ENCODE measurements at regions not wholly inside any gene's neighbourhood (a gene's known extent, or its start where the extent isn't known, plus 50 kb on each side); places are given as distances from the start of the nearest gene placed in this dataset.
"Not testable (repeated sequence)": the region's sequence is repeated elsewhere in the genome, so short reads cannot be mapped to it uniquely, and the experiment has no call there.

GRCh38 chrX:56343219-56343618 is 111.1 kb downstream of the KLF8 start:
- Histone ChIP-seq H3K4me3 (no peak overlapping the region), H3K4me1 (no peaks in the 10 kb centered on the region), H3K27ac (no peak overlapping the region), H3K9me3 (no peaks in the 10 kb centered on the region), H3K27me3 (no peaks in the 10 kb centered on the region), H3K36me3 (replicated peaks in 1 of 2; ENCODE audit: insufficient read depth in 1 of 2, low read depth in 2 of 2) (no peaks in the 10 kb centered on the region)
- intact Hi-C loops (cut with DNase I), result no loop called here
- ATAC-seq, result no peak
- no peak for TF ChIP-seq CTCF (IDR thresholded peaks at IDR 0.05)
- TF ChIP-seq POLR2A (IDR thresholded peaks at IDR 0.05), result no peak
- 37% methylated on average over 5 of the region's 5 CpGs; no CpG with 5 or more reads in 1 of the 2 donors for WGBS, 2 donors
- no peak for DNase-seq

- WGBS, 2 donors, result 52 to 89% methylated on average over 1 to 4 of the region's 5 CpGs
- ATAC-seq (no peak), DNase-seq (no peak)
- intact Hi-C loops (cut with DNase I), result no loop called here
- Histone ChIP-seq H3K27me3 (no peaks in the 10 kb centered on the region), H3K4me3 (no peak overlapping the region), H3K4me1 (no peaks in the 10 kb centered on the region), H3K9me3 (no peaks in the 10 kb centered on the region), H3K27ac (no peak overlapping the region), H3K36me3 (replicated peaks in 1 of 2; ENCODE audit: insufficient read depth in 1 of 2, low read depth in 2 of 2) (no peaks in the 10 kb centered on the region)
- no peak for TF ChIP-seq CTCF (IDR thresholded peaks at IDR 0.05)
- no peak for TF ChIP-seq POLR2A (IDR thresholded peaks at IDR 0.05)
Observed at GRCh38 chrX:56343664-56344063, 111.5 kb downstream of the KLF8 start.

- ATAC-seq; H3K4me1 ChIP-seq; H3K27ac ChIP-seq; H3K9me3 ChIP-seq; H3K4me3 ChIP-seq; H3K27me3 ChIP-seq; H3K36me3 ChIP-seq (replicated peaks in 1 of 2; ENCODE audit: insufficient read depth in 1 of 2, low read depth in 2 of 2); intact Hi-C loops (cut with DNase I); DNase-seq: not testable (repeated sequence)
- WGBS, 2 donors, result 53% methylated on average over 4 of the region's 4 CpGs; no CpG with 5 or more reads in 1 of the 2 donors
Observed at GRCh38 chrX:56358145-56358544, 126.0 kb downstream of the KLF8 start.

- H3K4me3 ChIP-seq; ATAC-seq; H3K9me3 ChIP-seq; H3K36me3 ChIP-seq (replicated peaks in 1 of 2; ENCODE audit: insufficient read depth in 1 of 2, low read depth in 2 of 2); H3K4me1 ChIP-seq; DNase-seq; intact Hi-C loops (cut with DNase I); H3K27ac ChIP-seq; H3K27me3 ChIP-seq: not testable (repeated sequence)
- 63 to 64% methylated on average over 2 of the region's 2 CpGs for WGBS, 2 donors
Observed at GRCh38 chrX:56365171-56365570, 133.0 kb downstream of the KLF8 start.

- TF ChIP-seq POLR2A (IDR thresholded peaks at IDR 0.05) (no peak), CTCF (IDR thresholded peaks at IDR 0.05) (no peak)
- no peaks in the 10 kb centered on the region for H3K36me3 ChIP-seq (replicated peaks in 1 of 2; ENCODE audit: insufficient read depth in 1 of 2, low read depth in 2 of 2)
- 42 to 65% methylated on average over 2 to 8 of the region's 9 CpGs for WGBS, 2 donors
- intact Hi-C loops (cut with DNase I), result no loop called here
- no peak overlapping the region for H3K4me3 ChIP-seq
- H3K9me3 ChIP-seq, result no peaks in the 10 kb centered on the region
- H3K27me3 ChIP-seq, result no peaks in the 10 kb centered on the region
- no peaks in the 10 kb centered on the region for H3K4me1 ChIP-seq
- no peak for DNase-seq
- no peak for ATAC-seq
- no peak overlapping the region for H3K27ac ChIP-seq
Observed at GRCh38 chrX:56366901-56367300, 134.7 kb downstream of the KLF8 start.

- intact Hi-C loops (cut with DNase I), result no loop called here
- H3K36me3 ChIP-seq (replicated peaks in 1 of 2; ENCODE audit: insufficient read depth in 1 of 2, low read depth in 2 of 2), result no peaks in the 10 kb centered on the region
- WGBS, 2 donors, result 50 to 63% methylated on average over 1 of the region's 1 CpG
Observed at GRCh38 chrX:56368962-56369361, 136.8 kb downstream of the KLF8 start.

GRCh38 chrX:56379984-56380780 is 148.0 kb downstream of the KLF8 start:
- DNase-seq; H3K36me3 ChIP-seq (replicated peaks in 1 of 2; ENCODE audit: insufficient read depth in 1 of 2, low read depth in 2 of 2); H3K27me3 ChIP-seq; H3K4me3 ChIP-seq; H3K27ac ChIP-seq; intact Hi-C loops (cut with DNase I); ATAC-seq; H3K4me1 ChIP-seq; H3K9me3 ChIP-seq: not testable (repeated sequence)
- 88 to 93% methylated on average over 3 to 5 of the region's 41 CpGs for WGBS, 2 donors

More at GRCh38 chrX:56368962-56369361, 136.8 kb downstream of the KLF8 start:
- Histone ChIP-seq H3K4me1 (no peaks in the 10 kb centered on the region), H3K27me3 (no peaks in the 10 kb centered on the region), H3K27ac (no peak overlapping the region), H3K9me3 (no peaks in the 10 kb centered on the region), H3K4me3 (no peak overlapping the region)
- no peak for DNase-seq
- TF ChIP-seq POLR2A (IDR thresholded peaks at IDR 0.05) (no peak), CTCF (IDR thresholded peaks at IDR 0.05) (no peak)
- no peak for ATAC-seq
